ENCODE measurements at regions not wholly inside any gene's neighbourhood (a gene's known extent, or its start where the extent isn't known, plus 50 kb on each side); places are given as distances from the start of the nearest gene placed in this dataset.

- no peak for TF ChIP-seq CTCF (conservative IDR thresholded peaks at IDR 0.05; ENCODE audit: low read length)
- no peak for TF ChIP-seq EZH2phosphoT487 (IDR thresholded peaks at IDR 0.05; ENCODE audit: borderline replicate concordance)
Measured at GRCh38 chr6:84583784-84584183, 180.6 kb downstream of the TBX18 start.
